SU-DHL-6 (cell line): ENCODE measurements at regions not wholly inside any gene's neighbourhood (a gene's known extent, or its start where the extent isn't known, plus 50 kb on each side); places are given as distances from the start of the nearest gene placed in this dataset.

Experiments
- H2AFZ ChIP-seq: fragments of 200-600 bp; sonication (generic); 2 replicates; pipeline ENCODE4 v1.6.1; 2014; ENCODE audit warnings: low read depth, mild to moderate bottlenecking, moderate library complexity, mixed read lengths, antibody characterized with exemption, low read length; ENCODE audit not compliant: severe bottlenecking
- H3F3A ChIP-seq: fragments of 200-600 bp; shearing (Covaris generic); 2 replicates; pipeline ENCODE4 v1.6.0; 2016; ENCODE audit warnings: antibody characterized with exemption, mild to moderate bottlenecking; ENCODE audit not compliant: insufficient read depth
- H3K27ac ChIP-seq: fragments of 200-600 bp; sonication (generic); 2 replicates; pipeline ENCODE4 v1.5.1; 2016; ENCODE audit warnings: low read depth, mild to moderate bottlenecking, low read length, moderate library complexity, mixed read lengths
- H3K27me3 ChIP-seq: fragments of 200-600 bp; sonication (generic), shearing (Covaris generic); 2 replicates; pipeline ENCODE4 v1.6.0; 2014; ENCODE audit warnings: mild to moderate bottlenecking, low read length
- H3K36me3 ChIP-seq: fragments of 200-600 bp; sonication (generic); 2 replicates; pipeline ENCODE4 v1.6.1; 2014; ENCODE audit warnings: mild to moderate bottlenecking, low read length, mixed read lengths
- H3K4me2 ChIP-seq: fragments of 300-600, 200-600 bp; shearing (Covaris generic), sonication (generic); 2 replicates; pipeline ENCODE4 v1.6.0; 2014; ENCODE audit warnings: low read length, low read depth, mild to moderate bottlenecking; ENCODE audit not compliant: poor library complexity, severe bottlenecking
- H3K4me3 ChIP-seq: fragments of 200-600 bp; sonication (generic); 2 replicates; pipeline ENCODE4 v1.5.1; 2014; ENCODE audit warnings: antibody characterized with exemption, low read length, mild to moderate bottlenecking, mixed read lengths; ENCODE audit not compliant: insufficient read depth, poor library complexity, severe bottlenecking
- H3K79me2 ChIP-seq: fragments of 200-600 bp; sonication (generic); 2 replicates; pipeline ENCODE4 v1.6.1; 2014; ENCODE audit warnings: mild to moderate bottlenecking, low read length, moderate library complexity; ENCODE audit not compliant: insufficient read depth
- H3K9ac ChIP-seq: fragments of 200-600 bp; sonication (generic); 2 replicates; pipeline ENCODE4 v1.7.0; 2014; ENCODE audit warnings: mild to moderate bottlenecking, low read length
- H3K9me2 ChIP-seq: fragments of 200-600 bp; sonication (generic); replicated peaks from 2 replicates; pipeline ENCODE4 v1.6.1; 2014; ENCODE audit warnings: low read length; ENCODE audit not compliant: insufficient read depth
- H3K9me3 ChIP-seq: fragments of 200-600 bp; sonication (generic); 2 replicates; pipeline ENCODE4 v1.6.1; 2014; ENCODE audit warnings: low read length, mixed read lengths; ENCODE audit not compliant: insufficient read depth
- H4K20me1 ChIP-seq: fragments of 200-600 bp; sonication (generic); 2 replicates; pipeline ENCODE4 v1.6.1; 2014; ENCODE audit warnings: low read depth, mild to moderate bottlenecking, antibody characterized with exemption, low read length, moderate library complexity, mixed read lengths
- EZH2phosphoT487 ChIP-seq: fragments of 200-600 bp; sonication (generic), shearing (Covaris generic); conservative IDR thresholded peaks from 2 replicates; pipeline ENCODE4 v1.6.1; 2018; ENCODE audit warnings: mild to moderate bottlenecking, antibody characterized with exemption, low read length, moderate library complexity, mixed read lengths
- TF ChIP-seq, protein P1 (sequence below): fragments of 200-600 bp; sonication (generic); IDR thresholded peaks from one replicate; pipeline ENCODE4 v1.5.1; 2017; ENCODE audit warnings: antibody characterized with exemption, mild to moderate bottlenecking, low read length, moderate library complexity; ENCODE audit not compliant: insufficient read depth, poor library complexity, severe bottlenecking

DNA sequence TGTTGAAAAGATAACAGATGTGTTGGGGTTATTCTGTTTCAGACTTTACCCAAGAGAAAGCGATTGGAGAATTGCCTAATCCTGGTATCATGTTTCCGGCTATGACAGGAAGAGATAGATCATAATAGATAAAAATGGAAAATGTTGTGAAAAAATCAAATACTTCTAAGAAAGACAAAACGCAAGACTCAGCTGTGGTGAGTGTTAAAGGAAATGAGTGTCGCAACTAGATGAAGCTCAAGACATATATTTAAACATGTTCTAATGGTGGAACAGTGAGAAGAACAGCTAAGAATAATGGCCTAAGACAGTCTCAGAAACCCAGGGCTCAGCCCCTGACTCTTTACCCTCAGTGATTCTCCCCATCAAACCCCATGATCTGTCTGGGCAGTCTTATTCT, 426.7 kb upstream of the RUNX1 start:
- Histone ChIP-seq H3K27me3 (0 out of 2 replicates have a peak, but pooled peaks cover 6% of the 10 kb centered on the region), H3K79me2 (no peaks in the 10 kb centered on the region), H3F3A (no peaks in the 10 kb centered on the region), H3K4me2 (no peak overlapping the region), H3K36me3 (0 out of 2 replicates have a peak, but pooled peaks cover 3% of the 10 kb centered on the region), H3K27ac (no peak overlapping the region), H3K9ac (no peak overlapping the region), H2AFZ (no peak overlapping the region), H3K9me2 (no peaks in the 10 kb centered on the region), H3K9me3 (0 out of 2 replicates have a peak, but pooled peaks cover 4% of the 10 kb centered on the region), H4K20me1 (no peaks in the 10 kb centered on the region), H3K4me3 (no peak overlapping the region)
- TF ChIP-seq, protein P1, sequence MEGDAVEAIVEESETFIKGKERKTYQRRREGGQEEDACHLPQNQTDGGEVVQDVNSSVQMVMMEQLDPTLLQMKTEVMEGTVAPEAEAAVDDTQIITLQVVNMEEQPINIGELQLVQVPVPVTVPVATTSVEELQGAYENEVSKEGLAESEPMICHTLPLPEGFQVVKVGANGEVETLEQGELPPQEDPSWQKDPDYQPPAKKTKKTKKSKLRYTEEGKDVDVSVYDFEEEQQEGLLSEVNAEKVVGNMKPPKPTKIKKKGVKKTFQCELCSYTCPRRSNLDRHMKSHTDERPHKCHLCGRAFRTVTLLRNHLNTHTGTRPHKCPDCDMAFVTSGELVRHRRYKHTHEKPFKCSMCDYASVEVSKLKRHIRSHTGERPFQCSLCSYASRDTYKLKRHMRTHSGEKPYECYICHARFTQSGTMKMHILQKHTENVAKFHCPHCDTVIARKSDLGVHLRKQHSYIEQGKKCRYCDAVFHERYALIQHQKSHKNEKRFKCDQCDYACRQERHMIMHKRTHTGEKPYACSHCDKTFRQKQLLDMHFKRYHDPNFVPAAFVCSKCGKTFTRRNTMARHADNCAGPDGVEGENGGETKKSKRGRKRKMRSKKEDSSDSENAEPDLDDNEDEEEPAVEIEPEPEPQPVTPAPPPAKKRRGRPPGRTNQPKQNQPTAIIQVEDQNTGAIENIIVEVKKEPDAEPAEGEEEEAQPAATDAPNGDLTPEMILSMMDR: no peak
- TF ChIP-seq EZH2phosphoT487: no peak

DNA sequence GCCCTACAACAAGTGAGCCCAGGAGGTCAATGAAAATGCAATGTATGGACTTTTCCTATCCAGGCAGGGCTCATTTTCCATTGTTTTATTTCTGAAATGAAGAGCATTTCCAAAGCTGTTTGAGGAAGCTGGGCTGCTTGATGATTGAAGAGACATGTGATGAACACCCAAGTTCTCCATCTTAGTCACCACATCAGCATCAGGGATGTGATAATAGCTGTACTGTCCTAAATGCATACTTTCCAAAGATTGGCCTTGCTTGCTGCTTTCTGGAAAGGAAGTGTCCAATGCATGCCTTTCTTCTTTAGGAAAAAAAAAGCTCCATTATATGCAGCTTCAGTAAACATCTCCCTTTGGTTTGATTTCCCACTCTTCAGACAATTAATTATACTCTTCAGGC, 425.9 kb upstream of the RUNX1 start:
- Histone ChIP-seq H3K9me3 (0 out of 2 replicates have a peak, but pooled peaks cover 4% of the 10 kb centered on the region), H3K27ac (no peak overlapping the region), H3K4me3 (no peak overlapping the region), H3K9ac (no peak overlapping the region), H3K79me2 (no peaks in the 10 kb centered on the region), H2AFZ (no peak overlapping the region), H3K27me3 (0 out of 2 replicates have a peak, but pooled peaks cover 5% of the 10 kb centered on the region), H3K9me2 (no peaks in the 10 kb centered on the region), H3F3A (no peaks in the 10 kb centered on the region), H4K20me1 (no peaks in the 10 kb centered on the region), H3K36me3 (0 out of 2 replicates have a peak, but pooled peaks cover 3% of the 10 kb centered on the region), H3K4me2 (no peak overlapping the region)
- TF ChIP-seq, protein P1: no peak
- TF ChIP-seq EZH2phosphoT487: no peak

DNA sequence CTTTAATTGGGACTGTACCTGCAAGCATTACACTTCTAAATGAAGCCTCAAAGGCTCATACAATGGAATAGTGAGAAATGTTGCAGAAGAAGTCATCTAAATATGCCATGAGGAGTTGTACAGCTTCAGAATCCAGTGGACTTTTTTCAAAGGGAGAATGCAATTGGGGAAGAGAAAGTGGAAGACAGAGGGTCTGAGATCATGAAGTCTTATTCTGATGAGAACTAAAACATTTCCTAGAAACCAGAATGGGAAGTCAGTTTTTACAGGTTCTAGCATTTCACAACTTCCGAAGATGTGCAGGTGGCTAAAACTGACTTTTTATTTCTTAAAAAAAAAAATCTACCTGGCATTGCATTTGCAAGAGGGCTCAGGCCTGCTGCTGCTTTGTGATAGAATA, 424.4 kb upstream of the RUNX1 start:
- Histone ChIP-seq H3K4me2 (no peak overlapping the region), H3K4me3 (no peak overlapping the region), H3K27ac (no peak overlapping the region), H3K9me2 (no peaks in the 10 kb centered on the region), H3K79me2 (no peaks in the 10 kb centered on the region), H3K27me3 (no peaks in the 10 kb centered on the region), H3K9me3 (no peaks in the 10 kb centered on the region), H3F3A (no peaks in the 10 kb centered on the region), H2AFZ (no peak overlapping the region), H3K36me3 (no peaks in the 10 kb centered on the region), H3K9ac (no peak overlapping the region), H4K20me1 (no peaks in the 10 kb centered on the region)
- TF ChIP-seq, protein P1: no peak
- TF ChIP-seq EZH2phosphoT487: no peak

DNA sequence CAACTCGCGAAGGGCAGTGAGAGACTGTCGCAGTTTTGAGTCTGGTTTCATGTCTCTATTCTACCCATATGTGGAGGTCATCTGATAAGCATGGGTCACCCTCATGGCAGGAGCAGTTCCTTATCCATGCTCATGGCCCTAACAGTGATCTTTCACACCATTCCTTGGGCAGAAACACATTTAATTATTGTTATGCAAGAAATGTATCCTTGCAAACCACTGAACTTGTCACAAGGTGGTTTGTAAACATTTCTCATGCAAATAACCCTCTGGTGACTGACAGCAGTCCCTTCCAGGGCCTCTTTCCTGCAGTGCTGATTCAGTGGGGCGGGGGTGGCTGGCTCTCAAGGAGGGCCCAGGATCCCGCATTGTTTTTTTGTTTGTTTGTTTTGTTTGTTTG, 421.4 kb upstream of the RUNX1 start:
- TF ChIP-seq, protein P1: no peak
- TF ChIP-seq EZH2phosphoT487: no peak
- no peak overlapping the region for H2AFZ ChIP-seq

More for the DNA sequence above, 421.4 kb upstream of the RUNX1 start:
- Histone ChIP-seq H3K9me3 (no peaks in the 10 kb centered on the region), H3K79me2 (no peaks in the 10 kb centered on the region), H3K4me3 (no peak overlapping the region), H3K9ac (no peak overlapping the region), H3K27ac (no peak overlapping the region), H3K4me2 (no peak overlapping the region), H4K20me1 (no peaks in the 10 kb centered on the region), H3K27me3 (no peaks in the 10 kb centered on the region), H3K9me2 (no peaks in the 10 kb centered on the region), H3K36me3 (no peaks in the 10 kb centered on the region), H3F3A (no peaks in the 10 kb centered on the region)
